ENCODE measurements at regions not wholly inside any gene's neighbourhood (a gene's known extent, or its start where the extent isn't known, plus 50 kb on each side); places are given as distances from the start of the nearest gene placed in this dataset.
"Not testable (repeated sequence)": the region's sequence is repeated elsewhere in the genome, so short reads cannot be mapped to it uniquely, and the experiment has no call there.

- H3K36me3 ChIP-seq (ENCODE audit: control insufficient read depth, insufficient read depth, low read length); H3K27me3 ChIP-seq (ENCODE audit: control insufficient read depth, insufficient read depth, low read length, poor library complexity, severe bottlenecking); H3K27ac Mint-ChIP-seq; DNase-seq; H3K27ac ChIP-seq (ENCODE audit: low read depth, low read length); H3K36me3 Mint-ChIP-seq (ENCODE audit: low read depth); H3K4me1 ChIP-seq (ENCODE audit: control insufficient read depth, insufficient read depth, low read length); H3K4me1 Mint-ChIP-seq; H3K9me3 ChIP-seq (ENCODE audit: control insufficient read depth, low read length); H3K4me3 ChIP-seq (ENCODE audit: low read length); H3K9ac ChIP-seq (ENCODE audit: extremely low read depth, low read length, poor library complexity, severe bottlenecking); H3K27me3 Mint-ChIP-seq (ENCODE audit: insufficient read depth); H3K9me3 Mint-ChIP-seq; H3K4me3 Mint-ChIP-seq: not testable (repeated sequence)
- WGBS, 2 experiments (ENCODE audit: insufficient coverage in 1 of 2, insufficient read length in 1 of 2): 78% methylated on average over 1 of the region's 6 CpGs; no CpG with 5 or more reads in 1 of the 2 experiments
Measured at GRCh38 chrX:93078906-93079305, 594.5 kb downstream of the NAP1L3 start.

- H3K27me3 Mint-ChIP-seq (ENCODE audit: insufficient read depth); H3K9ac ChIP-seq (ENCODE audit: extremely low read depth, low read length, poor library complexity, severe bottlenecking); H3K4me3 Mint-ChIP-seq; H3K27ac Mint-ChIP-seq; H3K36me3 Mint-ChIP-seq (ENCODE audit: low read depth); H3K9me3 Mint-ChIP-seq; H3K27me3 ChIP-seq (ENCODE audit: control insufficient read depth, insufficient read depth, low read length, poor library complexity, severe bottlenecking); H3K4me1 Mint-ChIP-seq; DNase-seq; H3K36me3 ChIP-seq (ENCODE audit: control insufficient read depth, insufficient read depth, low read length); H3K4me3 ChIP-seq (ENCODE audit: low read length); H3K9me3 ChIP-seq (ENCODE audit: control insufficient read depth, low read length); H3K27ac ChIP-seq (ENCODE audit: low read depth, low read length); H3K4me1 ChIP-seq (ENCODE audit: control insufficient read depth, insufficient read depth, low read length): not testable (repeated sequence)
Measured at GRCh38 chrX:93055264-93055663, 618.1 kb downstream of the NAP1L3 start.

- not testable (repeated sequence) for H3K27ac ChIP-seq (ENCODE audit: low read depth, low read length); H3K36me3 ChIP-seq (ENCODE audit: control insufficient read depth, insufficient read depth, low read length); H3K4me1 Mint-ChIP-seq; DNase-seq; H3K27me3 ChIP-seq (ENCODE audit: control insufficient read depth, insufficient read depth, low read length, poor library complexity, severe bottlenecking); H3K4me1 ChIP-seq (ENCODE audit: control insufficient read depth, insufficient read depth, low read length); H3K27ac Mint-ChIP-seq; H3K9me3 ChIP-seq (ENCODE audit: control insufficient read depth, low read length); H3K4me3 Mint-ChIP-seq; H3K27me3 Mint-ChIP-seq (ENCODE audit: insufficient read depth); H3K4me3 ChIP-seq (ENCODE audit: low read length); H3K36me3 Mint-ChIP-seq (ENCODE audit: low read depth); H3K9ac ChIP-seq (ENCODE audit: extremely low read depth, low read length, poor library complexity, severe bottlenecking)
- 57% methylated on average over 1 of the region's 2 CpGs; no CpG with 5 or more reads in 1 of the 2 experiments for WGBS, 2 experiments (ENCODE audit: insufficient coverage in 1 of 2, insufficient read length in 1 of 2)
- H3K9me3 Mint-ChIP-seq: peaks cover 36% of the 10 kb centered on the region
Measured at GRCh38 chrX:93019841-93020240, 653.5 kb downstream of the NAP1L3 start.

DNA sequence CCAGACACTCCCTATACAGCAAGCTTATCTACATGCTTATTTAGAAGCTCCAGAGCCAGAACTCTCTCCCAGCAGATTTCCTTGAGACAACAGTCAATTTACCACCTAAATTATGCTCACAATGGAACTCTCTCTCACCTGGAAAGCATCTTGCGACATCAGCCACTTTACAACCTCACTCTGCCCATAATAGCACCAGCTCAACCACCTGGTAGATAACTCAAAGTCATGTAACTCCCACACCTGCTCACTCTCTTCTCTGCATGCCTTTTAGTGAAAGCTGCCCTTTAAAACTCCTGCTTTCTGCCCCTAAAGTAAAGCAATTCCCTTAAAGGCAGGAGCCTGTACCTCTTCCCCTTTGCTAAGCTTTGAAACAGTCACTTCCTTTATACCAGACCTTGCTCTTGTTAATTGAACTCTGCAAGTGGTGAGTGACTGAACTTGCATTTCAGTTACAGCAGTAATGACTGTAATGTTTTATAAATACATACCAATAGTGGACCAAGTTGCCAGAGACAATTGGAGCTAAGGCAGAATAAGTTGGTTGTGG is 658.8 kb downstream of the NAP1L3 start:
- not testable (repeated sequence) for H3K9ac ChIP-seq (ENCODE audit: extremely low read depth, low read length, poor library complexity, severe bottlenecking); H3K9me3 ChIP-seq (ENCODE audit: control insufficient read depth, low read length); H3K4me1 ChIP-seq (ENCODE audit: control insufficient read depth, insufficient read depth, low read length); H3K4me3 ChIP-seq (ENCODE audit: low read length); H3K36me3 Mint-ChIP-seq (ENCODE audit: low read depth); H3K4me3 Mint-ChIP-seq; H3K9me3 Mint-ChIP-seq; H3K36me3 ChIP-seq (ENCODE audit: control insufficient read depth, insufficient read depth, low read length); H3K27me3 ChIP-seq (ENCODE audit: control insufficient read depth, insufficient read depth, low read length, poor library complexity, severe bottlenecking); H3K27ac ChIP-seq (ENCODE audit: low read depth, low read length); H3K27me3 Mint-ChIP-seq (ENCODE audit: insufficient read depth)
- peak; percentile 53 for DNase-seq
- WGBS, 2 experiments (ENCODE audit: insufficient coverage in 1 of 2, insufficient read length in 1 of 2): 29% methylated on average over 1 of the region's 1 CpG; no CpG with 5 or more reads in 1 of the 2 experiments
- peak overlapping the region; percentile 37 for H3K27ac Mint-ChIP-seq
- peaks cover 19% of the 10 kb centered on the region for H3K4me1 Mint-ChIP-seq

Data from endodermal cell (in vitro differentiated cells).